ENCODE measurements at regions not wholly inside any gene's neighbourhood (a gene's known extent, or its start where the extent isn't known, plus 50 kb on each side); places are given as distances from the start of the nearest gene placed in this dataset.

GRCh38 chr7:67392596-67393438 is 396.2 kb downstream of the TYW1 start:
- TF ChIP-seq EZH2 (IDR thresholded peaks at IDR 0.05; ENCODE audit: low read length, unreplicated experiment) = no peak
- no peak for TF ChIP-seq CTCF (conservative IDR thresholded peaks at IDR 0.05; ENCODE audit: low read depth, low read length)
